HFFc6 (cell line): ENCODE measurements at regions not wholly inside any gene's neighbourhood (a gene's known extent, or its start where the extent isn't known, plus 50 kb on each side); places are given as distances from the start of the nearest gene placed in this dataset.

Source experiments
- DNase-seq: peaks from one replicate; pipeline ENCODE4 v3.0.0-alpha.2; 2018
- H3K27ac Mint-ChIP-seq: 2 replicates; pipeline ENCODE4 v1.8.0; 2020; ENCODE audit warnings: mild to moderate bottlenecking, mixed read lengths
- H3K27me3 Mint-ChIP-seq: 2 replicates; pipeline ENCODE4 v1.8.0; 2021; ENCODE audit warnings: mild to moderate bottlenecking, moderate library complexity, mixed read lengths; ENCODE audit not compliant: insufficient read depth
- H3K36me3 Mint-ChIP-seq: 2 replicates; pipeline ENCODE4 v1.8.0; 2021; ENCODE audit warnings: low read depth, mixed read lengths
- H3K4me1 Mint-ChIP-seq: 2 replicates; pipeline ENCODE4 v1.8.0; 2020; ENCODE audit warnings: low read depth, mixed read lengths
- H3K4me3 Mint-ChIP-seq: 2 replicates; pipeline ENCODE4 v1.8.0; 2020; ENCODE audit warnings: mild to moderate bottlenecking, moderate library complexity, mixed read lengths
- H3K9me3 Mint-ChIP-seq: 2 replicates; pipeline ENCODE4 v1.8.0; 2020; ENCODE audit warnings: mild to moderate bottlenecking, mixed read lengths
- CTCF ChIP-seq: fragments of 200-600 bp; sonication (generic); IDR thresholded peaks from 2 replicates; pipeline ENCODE4 v1.5.0; 2021; ENCODE audit warnings: antibody characterized with exemption, mild to moderate bottlenecking

GRCh38 chr12:67915335-67915851, 73.9 kb upstream of the IFNG-AS1 start:
- H3K4me1 Mint-ChIP-seq = peaks cover 64% of the 10 kb centered on the region
- DNase-seq = no peak
- peaks cover 6% of the 10 kb centered on the region; the same call in 1 of the 2 replicates for H3K36me3 Mint-ChIP-seq
- no peak for TF ChIP-seq CTCF
- H3K27ac Mint-ChIP-seq = no peak overlapping the region
- no peak overlapping the region for H3K4me3 Mint-ChIP-seq
- H3K9me3 Mint-ChIP-seq = no peaks in the 10 kb centered on the region
- peaks cover 1% of the 10 kb centered on the region; the same call in 1 of the 2 replicates for H3K27me3 Mint-ChIP-seq

- Mint-ChIP-seq H3K27me3 (no peaks in the 10 kb centered on the region), H3K36me3 (peaks cover 5% of the 10 kb centered on the region; the same call in 1 of the 2 replicates), H3K4me1 (peaks cover 64% of the 10 kb centered on the region), H3K4me3 (no peak overlapping the region), H3K27ac (no peak overlapping the region), H3K9me3 (no peaks in the 10 kb centered on the region)
- no peak for TF ChIP-seq CTCF
- DNase-seq = no peak
Observed at GRCh38 chr12:67916266-67916970, 72.8 kb upstream of the IFNG-AS1 start.

GRCh38 chr12:67917811-67918210, 71.4 kb upstream of the IFNG-AS1 start:
- Mint-ChIP-seq H3K4me1 (peaks cover 64% of the 10 kb centered on the region), H3K9me3 (no peaks in the 10 kb centered on the region), H3K27me3 (no peaks in the 10 kb centered on the region), H3K27ac (no peak overlapping the region), H3K4me3 (no peak overlapping the region), H3K36me3 (no peaks in the 10 kb centered on the region; the same call in 1 of the 2 replicates)
- no peak for TF ChIP-seq CTCF
- DNase-seq = no peak

DNA sequence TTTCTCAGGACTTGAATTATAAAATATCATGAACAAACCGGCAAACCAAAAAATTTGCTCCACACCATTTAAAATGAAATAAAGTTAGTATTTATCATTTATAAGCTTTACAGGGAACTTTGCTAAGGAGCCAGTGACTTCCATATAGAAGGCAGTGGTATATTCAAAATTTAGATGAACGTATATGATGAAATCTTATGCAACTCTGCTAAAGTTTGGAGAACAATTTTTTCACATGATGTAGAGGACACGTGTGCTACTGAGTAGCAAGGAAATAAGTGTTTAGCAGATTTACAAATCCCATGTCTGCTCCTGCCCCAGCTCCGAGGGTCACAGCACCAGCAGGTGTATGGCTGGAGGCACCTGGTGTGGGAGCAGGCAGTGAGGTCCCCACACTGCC, 70.8 kb upstream of the IFNG-AS1 start:
- DNase-seq = no peak
- no peak overlapping the region for H3K27ac Mint-ChIP-seq
- H3K4me1 Mint-ChIP-seq = peaks cover 59% of the 10 kb centered on the region
- H3K9me3 Mint-ChIP-seq = no peaks in the 10 kb centered on the region
- H3K4me3 Mint-ChIP-seq = no peak overlapping the region
- TF ChIP-seq CTCF = no peak
- no peaks in the 10 kb centered on the region; the same call in 1 of the 2 replicates for H3K36me3 Mint-ChIP-seq
- H3K27me3 Mint-ChIP-seq = no peaks in the 10 kb centered on the region

- peak; percentile 58 for DNase-seq
- Mint-ChIP-seq H3K36me3 (no peaks in the 10 kb centered on the region; the same call in 1 of the 2 replicates), H3K4me1 (peaks cover 67% of the 10 kb centered on the region), H3K9me3 (no peaks in the 10 kb centered on the region), H3K27ac (peak overlapping the region; percentile 14; the same call in 1 of the 2 replicates), H3K27me3 (no peaks in the 10 kb centered on the region), H3K4me3 (no peak overlapping the region)
- no peak for TF ChIP-seq CTCF
Observed at GRCh38 chr12:67919406-67919805, 69.8 kb upstream of the IFNG-AS1 start.
